Motor neuron (in vitro differentiated cells): ENCODE measurements at regions not wholly inside any gene's neighbourhood (a gene's known extent, or its start where the extent isn't known, plus 50 kb on each side); places are given as distances from the start of the nearest gene placed in this dataset.
"Not testable (repeated sequence)": the region's sequence is repeated elsewhere in the genome, so short reads cannot be mapped to it uniquely, and the experiment has no call there.

ENCODE experiments used
- ATAC-seq, 8 experiments: fragments of 200-7000 bp; cut with Tn5 transposase; replicated peaks in 6 of 8; 2 replicates each; pipeline ENCODE4 v1.8.0; 2021; ENCODE audit warnings: mild to moderate bottlenecking in 8 of 8, moderate library complexity in 8 of 8
- H3K27ac ChIP-seq, 2 donors: fragments of 250-450 bp; sonication (Bioruptor Pico); 2 replicates each; pipeline ENCODE4 v1.9.0; 2021; ENCODE audit warnings: antibody characterized with exemption in 2 of 2, mild to moderate bottlenecking in 2 of 2, moderate library complexity in 1 of 2
- H3K4me1 ChIP-seq, 2 donors: fragments of 250-450 bp; sonication (Bioruptor Pico); replicated peaks in 1 of 2; 2 replicates each; pipeline ENCODE4 v1.6.1; 2021; ENCODE audit warnings: antibody characterized with exemption in 2 of 2, mild to moderate bottlenecking in 2 of 2, moderate library complexity in 1 of 2
- H3K4me3 ChIP-seq, 5 donors: fragments of 250-450 bp; sonication (Bioruptor Pico); 2 replicates each; pipeline ENCODE4 v1.9.0; 2021; ENCODE audit warnings: antibody characterized with exemption in 5 of 5, mild to moderate bottlenecking in 5 of 5, moderate library complexity in 4 of 5
- WGBS, 10 experiments: fragments of 450-650 bp; shearing (Covaris generic); methylation state at CpG; one replicate each; pipeline ENCODE4 v1.0.0; 2022; 5-methylcytosine and 5-hydroxymethylcytosine counted together
- in situ Hi-C, 9 experiments: fragments of 400-800 bp; cut with MboI; loops; one replicate each; pipeline ENCODE4 v1.15.0; 2021; ENCODE audit warnings: low sequenced_read_pairs in 9 of 9, low pct_unique_long_range_greater_than_20kb in 2 of 9; ENCODE audit not compliant: unreplicated experiment in 9 of 9

DNA sequence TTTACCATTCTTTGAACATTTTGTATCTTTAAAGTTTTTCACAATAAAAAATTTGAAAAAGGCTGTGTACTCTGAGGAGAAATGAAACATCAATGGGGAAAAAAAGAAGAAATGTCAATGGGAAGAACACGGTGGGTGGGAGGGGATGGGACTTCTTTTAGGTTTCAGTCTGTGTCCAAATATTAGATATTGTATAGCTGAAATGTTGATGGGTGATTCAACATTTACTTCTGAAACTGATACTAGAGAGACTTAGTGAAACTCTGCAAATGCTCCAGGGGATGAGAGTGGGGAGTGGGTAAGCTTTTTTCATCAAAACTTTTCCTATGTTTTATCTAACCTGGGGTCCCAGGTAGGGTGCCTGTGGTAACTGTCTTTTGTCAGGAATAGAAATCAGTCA lies 311.9 kb downstream of the MAN2A1 start:
- WGBS, 10 experiments, result 67 to 100% (median 86%) methylated on average over 1 of the region's 1 CpG; no CpG with 5 or more reads in 6 of the 10 experiments
- Histone ChIP-seq H3K4me3 (no peak overlapping the region), H3K4me1 (no peaks in the 10 kb centered on the region), H3K27ac (no peak overlapping the region)
- in situ Hi-C loops, result no loop called here
- no peak for ATAC-seq

DNA sequence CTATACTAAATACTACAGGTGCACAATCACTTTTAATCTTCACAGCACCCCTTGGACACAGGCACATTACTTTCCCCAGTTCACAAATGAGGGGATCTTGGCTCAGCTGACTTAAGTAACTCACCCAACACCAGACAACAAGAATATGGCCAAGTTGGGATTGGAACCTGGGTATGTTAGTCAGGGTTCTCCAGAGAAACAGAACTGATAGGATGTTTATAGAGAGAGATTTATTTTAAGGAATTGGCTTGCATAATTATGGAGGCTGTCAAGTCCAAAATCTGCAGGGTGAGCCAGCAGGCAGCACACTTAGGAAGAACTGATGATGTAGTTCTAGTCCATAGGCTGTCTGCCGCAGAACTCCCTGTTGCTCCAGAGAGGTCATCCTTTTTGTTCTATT lies 312.9 kb downstream of the MAN2A1 start:
- no peak for ATAC-seq
- Histone ChIP-seq H3K4me1 (no peaks in the 10 kb centered on the region), H3K27ac (no peak overlapping the region), H3K4me3 (no peak overlapping the region)
- in situ Hi-C loops, result no loop called here
- WGBS, 10 experiments, result 71 to 100% (median 92%) methylated on average over 1 of the region's 1 CpG; no CpG with 5 or more reads in 6 of the 10 experiments

DNA sequence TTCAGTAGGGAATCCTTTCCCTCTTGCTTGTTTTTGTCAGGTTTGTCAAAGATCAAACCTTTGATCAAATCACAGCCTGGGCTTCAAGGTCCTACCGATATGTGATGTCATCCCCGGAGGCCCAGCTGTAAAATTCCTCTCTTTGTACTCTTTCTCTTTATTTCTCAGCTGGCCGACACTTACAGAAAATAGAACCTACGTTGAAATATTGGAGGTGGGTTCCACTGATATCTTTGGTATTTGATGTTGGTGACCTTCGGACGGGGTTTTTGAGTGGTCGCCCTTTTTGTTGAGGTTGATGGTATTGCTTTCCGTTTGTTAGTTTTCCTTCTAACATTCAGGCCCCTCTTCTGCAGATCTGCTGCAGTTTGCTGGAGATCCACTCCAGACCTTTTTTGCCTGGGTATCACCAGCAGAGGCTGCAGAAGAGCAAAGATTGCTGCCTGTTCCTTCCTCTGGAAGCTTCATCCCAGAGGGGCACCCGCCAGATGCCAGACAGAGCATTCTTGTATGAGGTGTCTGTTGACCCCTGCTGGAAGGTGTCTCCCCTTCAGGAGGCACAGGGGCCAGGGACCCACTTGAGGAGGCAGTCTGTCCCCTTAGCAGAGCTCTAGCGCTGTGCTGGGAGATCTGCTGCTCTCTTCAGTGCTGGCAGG lies 316.3 kb downstream of the MAN2A1 start:
- ATAC-seq, H3K27ac ChIP-seq, H3K4me3 ChIP-seq, in situ Hi-C loops, H3K4me1 ChIP-seq: not testable (repeated sequence)
- 47 to 100% (median 87%) methylated on average over 1 to 6 of the region's 10 CpGs for WGBS, 10 experiments

DNA sequence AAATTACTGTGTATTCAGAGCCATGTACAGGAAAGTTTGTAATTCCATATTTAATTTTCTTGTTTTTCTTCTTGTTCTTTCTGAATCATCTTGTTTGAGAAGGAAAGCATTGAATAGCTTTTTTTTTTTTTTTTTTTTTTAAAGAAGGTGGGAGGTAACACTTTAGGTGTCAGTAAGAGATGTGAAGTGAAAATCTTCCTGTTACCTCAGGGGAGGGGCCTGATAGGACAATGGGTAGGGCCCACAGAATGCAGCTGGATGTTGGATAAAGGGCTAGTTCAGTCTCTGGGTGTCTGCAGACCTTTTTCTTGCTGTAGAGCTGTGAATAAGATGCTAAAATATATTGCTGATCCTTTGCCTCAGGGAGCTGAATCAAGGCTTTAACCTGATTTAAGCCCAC lies 317.4 kb downstream of the MAN2A1 start:
- in situ Hi-C loops, result no loop called here
- Histone ChIP-seq H3K27ac (no peak overlapping the region), H3K4me3 (no peak overlapping the region), H3K4me1 (no peaks in the 10 kb centered on the region)
- no peak for ATAC-seq

DNA sequence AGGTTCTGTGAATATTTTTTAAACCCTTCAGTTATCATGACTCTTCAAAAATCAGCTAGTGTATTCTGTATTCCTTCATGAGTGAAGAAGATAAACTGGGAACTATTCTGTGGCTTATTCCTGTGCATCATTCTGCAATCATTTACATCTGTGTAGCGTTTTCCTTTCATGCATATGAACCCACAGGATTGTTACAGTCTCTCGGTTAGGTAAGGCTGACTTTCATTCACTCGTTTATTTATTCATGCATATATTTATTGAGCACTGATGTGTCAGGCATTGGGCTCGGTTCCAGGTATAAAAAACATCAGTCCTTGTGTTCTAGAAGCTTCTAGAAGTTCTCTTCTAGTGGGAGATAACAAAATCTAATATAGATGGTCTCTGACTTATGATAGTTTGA lies 318.4 kb downstream of the MAN2A1 start:
- WGBS, 10 experiments, result 0 to 69% (median 54%) methylated on average over 2 to 4 of the region's 4 CpGs
- H3K4me1 ChIP-seq, result no peaks in the 10 kb centered on the region
- no peak overlapping the region for H3K4me3 ChIP-seq
- in situ Hi-C loops, result no loop called here
- no peak for ATAC-seq
- no peak overlapping the region for H3K27ac ChIP-seq

DNA sequence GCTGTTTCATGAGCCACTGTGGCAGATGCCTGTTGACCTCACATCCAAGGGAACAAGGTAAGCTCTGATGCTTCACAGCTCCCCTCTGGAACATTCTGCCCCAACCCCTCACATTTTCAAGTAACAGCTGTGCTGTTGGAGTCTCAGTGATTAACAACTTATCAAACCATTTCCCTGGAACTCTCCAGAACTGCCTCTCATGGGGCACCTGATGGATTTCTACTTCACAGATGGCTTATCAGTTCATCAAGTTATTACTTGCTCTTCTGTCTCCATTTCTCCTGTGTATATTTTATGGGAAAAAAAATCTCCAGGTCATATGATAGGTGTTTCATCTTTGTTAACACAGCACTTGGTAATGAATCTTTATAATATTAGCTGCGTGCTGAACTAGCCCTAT lies 322.4 kb downstream of the MAN2A1 start:
- Histone ChIP-seq H3K4me1 (no peaks in the 10 kb centered on the region), H3K27ac (no peak overlapping the region), H3K4me3 (no peak overlapping the region)
- in situ Hi-C loops, result no loop called here
- 20 to 100% (median 86%) methylated on average over 1 of the region's 1 CpG; no CpG with 5 or more reads in 2 of the 10 experiments for WGBS, 10 experiments
- peak in 3 of 8 experiments; percentile 20 to 61 (median 60) for ATAC-seq

DNA sequence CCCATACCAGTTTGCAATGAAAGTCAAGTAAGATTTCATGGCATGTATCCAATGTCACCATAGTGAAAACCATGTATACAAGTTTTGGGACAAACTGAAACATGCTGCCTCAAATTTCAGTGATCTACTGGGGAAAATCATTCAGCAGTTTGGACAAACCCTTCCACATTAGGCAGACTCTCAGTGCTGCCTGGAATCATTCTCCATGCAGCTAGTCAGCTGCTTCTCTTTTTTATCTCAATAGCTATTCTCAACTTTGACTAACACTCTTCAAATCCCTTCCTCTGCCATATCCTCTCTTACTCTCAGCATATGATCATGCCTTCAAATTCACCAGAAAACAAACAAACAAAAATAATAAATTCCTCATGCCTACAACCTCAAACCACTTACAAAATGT lies 323.3 kb downstream of the MAN2A1 start:
- no peak for ATAC-seq

DNA sequence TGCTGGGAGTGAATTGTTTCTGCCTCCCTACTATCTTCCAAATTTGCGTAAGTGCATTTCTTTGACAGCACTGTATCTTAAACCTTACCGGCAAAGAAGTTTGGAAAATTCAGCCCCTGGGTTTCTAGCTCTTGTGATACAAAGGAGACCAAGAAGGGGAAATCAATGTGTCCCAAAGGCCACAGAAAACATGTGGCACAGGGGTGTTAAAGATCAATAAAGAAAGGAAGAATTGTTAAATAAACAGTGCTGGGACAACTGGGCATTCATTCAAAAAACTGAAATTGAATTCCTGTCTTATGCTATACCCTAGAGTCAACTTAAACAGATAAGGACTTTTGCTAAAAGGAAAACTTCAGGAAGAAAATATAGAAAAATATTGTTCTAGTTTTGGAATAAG lies 328.1 kb downstream of the MAN2A1 start:
- in situ Hi-C loops, result no loop called here
- no peak overlapping the region for H3K4me3 ChIP-seq
- ATAC-seq, result no peak
- H3K4me1 ChIP-seq, result no peaks in the 10 kb centered on the region
- no peak overlapping the region for H3K27ac ChIP-seq
- 0 to 100% (median 92%) methylated on average over 1 to 2 of the region's 2 CpGs; no CpG with 5 or more reads in 1 of the 10 experiments for WGBS, 10 experiments

More for the DNA sequence above, 323.3 kb downstream of the MAN2A1 start:
- in situ Hi-C loops, result no loop called here
- Histone ChIP-seq H3K27ac (no peak overlapping the region), H3K4me3 (no peak overlapping the region), H3K4me1 (no peaks in the 10 kb centered on the region)

DNA sequence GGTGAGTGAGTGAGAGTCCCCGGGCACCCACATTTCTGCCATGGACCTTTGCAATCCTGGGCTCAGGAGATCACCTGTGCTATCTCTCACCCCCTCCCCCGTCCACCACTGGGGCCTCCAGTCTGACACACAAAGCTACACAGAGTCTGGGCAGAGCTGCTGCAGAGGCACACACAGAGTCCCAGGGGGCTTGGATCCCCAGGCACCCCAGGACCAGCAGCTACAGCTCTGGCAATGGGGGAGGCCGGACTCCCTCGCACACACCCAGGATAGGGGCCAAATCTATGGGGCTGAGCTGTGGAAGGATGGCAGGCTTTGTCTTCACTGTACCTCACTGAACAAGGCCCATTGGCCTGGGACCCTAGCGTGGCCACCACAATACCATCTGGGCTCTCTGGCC lies 328.8 kb downstream of the MAN2A1 start:
- Histone ChIP-seq H3K4me3 (no peak overlapping the region), H3K4me1 (no peaks in the 10 kb centered on the region), H3K27ac (no peak overlapping the region)
- in situ Hi-C loops, result no loop called here
- WGBS, 10 experiments, result 40 to 100% (median 90%) methylated on average over 2 to 4 of the region's 5 CpGs; no CpG with 5 or more reads in 7 of the 10 experiments
- no peak for ATAC-seq

DNA sequence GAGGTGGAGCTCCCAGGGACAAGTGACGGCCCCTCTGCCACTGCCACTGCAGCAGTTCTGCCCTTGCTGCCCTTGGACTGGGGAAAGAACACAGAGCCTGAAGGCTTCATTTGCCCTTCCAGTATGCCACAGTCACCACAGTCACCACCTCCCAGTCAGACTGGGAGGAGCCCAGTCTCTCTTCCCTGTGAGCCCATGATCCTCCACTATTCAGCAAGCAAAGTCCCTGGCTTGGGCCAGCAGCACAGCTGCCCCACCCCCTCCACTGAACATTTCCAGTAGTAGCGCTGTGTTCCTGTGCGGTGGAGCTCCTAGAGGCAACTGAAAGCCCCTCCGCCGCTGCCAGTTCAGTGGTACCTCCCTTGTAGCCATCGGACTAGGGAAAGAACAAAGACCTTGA lies 329.4 kb downstream of the MAN2A1 start:
- Histone ChIP-seq H3K4me3 (no peak overlapping the region), H3K4me1 (no peaks in the 10 kb centered on the region), H3K27ac (no peak overlapping the region)
- WGBS, 10 experiments, result 73 to 95% methylated on average over 3 to 4 of the region's 6 CpGs; no CpG with 5 or more reads in 8 of the 10 experiments
- ATAC-seq, result no peak
- in situ Hi-C loops, result no loop called here

DNA sequence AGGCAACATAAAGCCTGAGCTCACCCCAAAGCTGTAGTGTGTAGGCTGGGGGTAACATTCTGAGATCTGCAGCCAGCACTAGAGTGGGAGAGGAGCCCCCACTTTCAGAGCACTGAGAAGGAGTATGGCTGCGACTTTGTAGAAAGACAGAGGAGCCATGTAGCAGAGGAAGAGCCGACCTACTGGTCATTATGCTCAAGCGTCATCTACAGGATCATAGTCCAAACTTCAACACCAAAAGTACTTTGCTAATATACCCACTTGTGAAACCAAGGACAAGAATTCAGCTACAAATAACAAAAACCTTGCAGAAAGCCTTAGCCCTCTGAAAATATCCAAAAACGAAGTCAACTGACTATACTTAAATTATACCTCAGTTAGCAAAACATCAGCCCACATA lies 330.1 kb downstream of the MAN2A1 start:
- no peak overlapping the region for H3K27ac ChIP-seq
- ATAC-seq, result no peak
- no peaks in the 10 kb centered on the region for H3K4me1 ChIP-seq
- 40 to 93% (median 79%) methylated on average over 2 to 4 of the region's 4 CpGs; no CpG with 5 or more reads in 3 of the 10 experiments for WGBS, 10 experiments
- no peak overlapping the region for H3K4me3 ChIP-seq
- in situ Hi-C loops, result no loop called here

DNA sequence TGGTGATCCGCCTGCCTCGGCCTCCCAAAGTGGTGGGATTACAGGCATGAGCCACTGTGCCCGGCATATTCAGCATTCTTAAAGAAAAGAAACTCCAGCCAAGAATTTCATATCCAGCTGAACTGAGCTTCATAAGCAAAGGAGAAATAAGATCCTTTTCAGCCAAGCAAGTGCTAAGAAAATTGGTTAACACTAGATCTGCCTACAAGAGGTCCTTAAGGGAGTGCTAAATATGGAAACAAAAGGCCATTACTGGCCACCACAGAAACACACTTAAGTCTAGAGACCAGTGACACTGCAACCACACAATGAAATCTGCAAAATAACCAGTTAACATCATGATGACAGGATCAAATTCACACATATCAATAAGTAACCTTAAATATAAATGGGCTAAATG lies 331.5 kb downstream of the MAN2A1 start:
- Histone ChIP-seq H3K4me3 (no peak overlapping the region), H3K4me1 (no peaks in the 10 kb centered on the region), H3K27ac (no peak overlapping the region)
- 52 to 100% (median 71%) methylated on average over 2 to 3 of the region's 3 CpGs; no CpG with 5 or more reads in 7 of the 10 experiments for whole genome bisulfite sequencing, 10 experiments
- in situ Hi-C loops, result no loop called here
- no peak for ATAC-seq

DNA sequence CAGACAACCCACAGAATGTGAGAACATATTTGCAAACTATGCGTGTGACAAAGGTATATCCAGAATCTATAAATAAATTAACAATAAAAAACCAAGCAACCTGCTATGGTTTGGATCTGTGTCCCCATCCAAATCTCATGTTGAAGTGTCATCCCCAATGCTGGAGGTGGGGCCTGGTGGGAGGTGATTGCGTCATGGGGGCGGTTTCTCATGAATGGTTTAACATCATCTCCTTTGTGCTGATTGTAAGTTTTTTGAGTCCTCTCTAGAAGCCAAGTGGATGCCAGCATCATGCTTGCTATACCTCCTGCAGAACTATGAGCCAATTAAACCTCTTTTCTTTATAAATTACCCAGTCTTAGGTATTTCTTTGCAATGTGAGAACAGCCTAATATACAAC lies 335.4 kb downstream of the MAN2A1 start:
- Histone ChIP-seq H3K4me1 (no peaks in the 10 kb centered on the region), H3K4me3 (no peak overlapping the region), H3K27ac (no peak overlapping the region)
- in situ Hi-C loops, result loop anchor here in 1 of 9 experiments (25.0 kb wide), 1 partner anchor 338 kb away; the partner anchor contains the start of gene MAN2A1
- ATAC-seq, result no peak
- WGBS, 10 experiments, result 7 to 97% (median 90%) methylated on average over 1 to 3 of the region's 3 CpGs; no CpG with 5 or more reads in 3 of the 10 experiments
